ENCODE measurements at regions not wholly inside any gene's neighbourhood (a gene's known extent, or its start where the extent isn't known, plus 50 kb on each side); places are given as distances from the start of the nearest gene placed in this dataset.

- no peak for DNase-seq (ENCODE audit: low spot score)
Observed at GRCh38 chr5:56513141-56513540, 280.0 kb upstream of the ANKRD55 start.

- DNase-seq (ENCODE audit: low spot score), result no peak
Observed at GRCh38 chr5:56512313-56512996, 279.3 kb upstream of the ANKRD55 start.

GRCh38 chr5:56511326-56511841 lies 278.3 kb upstream of the ANKRD55 start:
- DNase-seq (ENCODE audit: low spot score), result no peak

GRCh38 chr5:56508249-56508648 lies 275.1 kb upstream of the ANKRD55 start:
- no peak for DNase-seq (ENCODE audit: low spot score)

GRCh38 chr5:56507351-56507930 lies 274.3 kb upstream of the ANKRD55 start:
- DNase-seq (ENCODE audit: low spot score), result no peak

- no peak for DNase-seq (ENCODE audit: low spot score)
Observed at GRCh38 chr5:56506211-56506965, 273.3 kb upstream of the ANKRD55 start.

GRCh38 chr5:56503929-56504328 lies 270.8 kb upstream of the ANKRD55 start:
- DNase-seq (ENCODE audit: low spot score), result no peak

GRCh38 chr5:56501781-56502557 lies 268.8 kb upstream of the ANKRD55 start:
- no peak for DNase-seq (ENCODE audit: low spot score)

- no peak for DNase-seq (ENCODE audit: low spot score)
Observed at GRCh38 chr5:56499901-56500300, 266.8 kb upstream of the ANKRD55 start.

GRCh38 chr5:56499491-56499890 lies 266.4 kb upstream of the ANKRD55 start:
- DNase-seq (ENCODE audit: low spot score), result no peak

- DNase-seq (ENCODE audit: low spot score), result no peak
Observed at GRCh38 chr5:56498759-56499395, 265.7 kb upstream of the ANKRD55 start.

GRCh38 chr5:56496581-56497063 lies 263.5 kb upstream of the ANKRD55 start:
- DNase-seq (ENCODE audit: low spot score), result no peak

GRCh38 chr5:56494300-56494731 lies 261.2 kb upstream of the ANKRD55 start:
- no peak for DNase-seq (ENCODE audit: low spot score)

- DNase-seq (ENCODE audit: low spot score), result no peak
Observed at GRCh38 chr5:56493766-56494165, 260.6 kb upstream of the ANKRD55 start.

- no peak for DNase-seq (ENCODE audit: low spot score)
Observed at GRCh38 chr5:56493308-56493707, 260.2 kb upstream of the ANKRD55 start.

GRCh38 chr5:56492812-56493211 lies 259.7 kb upstream of the ANKRD55 start:
- no peak for DNase-seq (ENCODE audit: low spot score)

GRCh38 chr5:56490971-56491468 lies 257.9 kb upstream of the ANKRD55 start:
- no peak for DNase-seq (ENCODE audit: low spot score)

GRCh38 chr5:56489272-56489671 lies 256.1 kb upstream of the ANKRD55 start:
- no peak for DNase-seq (ENCODE audit: low spot score)

- no peak for DNase-seq (ENCODE audit: low spot score)
Observed at GRCh38 chr5:56487528-56488115, 254.5 kb upstream of the ANKRD55 start.

GRCh38 chr5:56482363-56482762 lies 249.2 kb upstream of the ANKRD55 start:
- peak; percentile 58 for DNase-seq (ENCODE audit: low spot score)

All from germinal center (tissue), 1 donor.